ENCODE measurements at regions not wholly inside any gene's neighbourhood (a gene's known extent, or its start where the extent isn't known, plus 50 kb on each side); places are given as distances from the start of the nearest gene placed in this dataset.

GRCh38 chr3:157785102-157785826 is 282.0 kb upstream of the VEPH1 start:
- Histone ChIP-seq H3K27me3 (no peaks in the 10 kb centered on the region), H3K36me3 (no peaks in the 10 kb centered on the region), H3K27ac (no peak overlapping the region), H3K4me1 (no peaks in the 10 kb centered on the region), H3K9me3 (peaks cover 0 to under 1% (median 0%) of the 10 kb centered on the region in 12 donors), H3K4me3 (no peak overlapping the region)
- TF ChIP-seq, protein P1, sequence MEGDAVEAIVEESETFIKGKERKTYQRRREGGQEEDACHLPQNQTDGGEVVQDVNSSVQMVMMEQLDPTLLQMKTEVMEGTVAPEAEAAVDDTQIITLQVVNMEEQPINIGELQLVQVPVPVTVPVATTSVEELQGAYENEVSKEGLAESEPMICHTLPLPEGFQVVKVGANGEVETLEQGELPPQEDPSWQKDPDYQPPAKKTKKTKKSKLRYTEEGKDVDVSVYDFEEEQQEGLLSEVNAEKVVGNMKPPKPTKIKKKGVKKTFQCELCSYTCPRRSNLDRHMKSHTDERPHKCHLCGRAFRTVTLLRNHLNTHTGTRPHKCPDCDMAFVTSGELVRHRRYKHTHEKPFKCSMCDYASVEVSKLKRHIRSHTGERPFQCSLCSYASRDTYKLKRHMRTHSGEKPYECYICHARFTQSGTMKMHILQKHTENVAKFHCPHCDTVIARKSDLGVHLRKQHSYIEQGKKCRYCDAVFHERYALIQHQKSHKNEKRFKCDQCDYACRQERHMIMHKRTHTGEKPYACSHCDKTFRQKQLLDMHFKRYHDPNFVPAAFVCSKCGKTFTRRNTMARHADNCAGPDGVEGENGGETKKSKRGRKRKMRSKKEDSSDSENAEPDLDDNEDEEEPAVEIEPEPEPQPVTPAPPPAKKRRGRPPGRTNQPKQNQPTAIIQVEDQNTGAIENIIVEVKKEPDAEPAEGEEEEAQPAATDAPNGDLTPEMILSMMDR (IDR thresholded peaks at IDR 0.05), result no peak
- no peak for TF ChIP-seq POLR2A (IDR thresholded peaks at IDR 0.05)
- WGBS, 4 donors, result 55 to 61% (median 60%) methylated on average over 6 of the region's 6 CpGs
- intact Hi-C loops (cut with DNase I), result no loop called here
- ATAC-seq (no peak), DNase-seq (no peak)

DNA sequence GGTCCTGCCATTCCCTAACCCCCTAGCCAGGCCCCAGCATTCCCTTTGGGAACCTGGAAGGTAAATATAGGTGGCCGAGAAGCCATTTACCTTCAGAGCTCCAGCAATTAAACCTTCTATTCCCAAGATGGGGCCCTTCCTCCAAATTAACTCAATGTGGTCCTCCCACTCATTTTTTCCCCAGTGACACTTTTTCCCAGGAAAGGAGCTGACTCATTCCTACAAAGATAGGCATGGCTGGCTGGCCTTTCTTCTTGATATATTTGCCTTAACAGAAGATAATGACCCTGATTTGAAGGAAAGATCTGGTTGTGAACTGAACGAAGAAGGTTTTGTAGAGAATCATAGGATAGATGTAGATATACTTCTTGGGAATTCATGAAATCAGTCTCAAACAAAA is 279.0 kb upstream of the VEPH1 start:
- no peaks in the 10 kb centered on the region for H3K27me3 ChIP-seq
- H3K4me3 ChIP-seq, result no peak overlapping the region
- TF ChIP-seq, protein P1 (IDR thresholded peaks at IDR 0.05), result no peak
- TF ChIP-seq POLR2A (IDR thresholded peaks at IDR 0.05), result no peak
- peaks cover 0 to 18% (median 0%) of the 10 kb centered on the region in 12 donors for H3K9me3 ChIP-seq
- H3K36me3 ChIP-seq, result no peaks in the 10 kb centered on the region
- WGBS, 4 donors, result 68 to 73% (median 71%) methylated on average over 2 of the region's 2 CpGs
- no peaks in the 10 kb centered on the region for H3K4me1 ChIP-seq
- intact Hi-C loops (cut with DNase I), result no loop called here
- no peak for ATAC-seq
- H3K27ac ChIP-seq, result no peak overlapping the region
- DNase-seq, result no peak

GRCh38 chr3:157776861-157777260 is 273.6 kb upstream of the VEPH1 start:
- TF ChIP-seq, protein P1 (IDR thresholded peaks at IDR 0.05), result no peak
- TF ChIP-seq POLR2A (IDR thresholded peaks at IDR 0.05), result no peak
- H3K4me3 ChIP-seq, result no peak overlapping the region
- WGBS, 4 donors, result 89 to 100% (median 93%) methylated on average over 2 of the region's 2 CpGs
- no peaks in the 10 kb centered on the region for H3K4me1 ChIP-seq
- intact Hi-C loops (cut with DNase I), result no loop called here
- H3K27me3 ChIP-seq, result no peaks in the 10 kb centered on the region
- peaks cover 0 to 18% (median 0%) of the 10 kb centered on the region in 12 donors for H3K9me3 ChIP-seq
- DNase-seq (no peak), ATAC-seq (no peak)
- H3K27ac ChIP-seq, result no peak overlapping the region
- no peaks in the 10 kb centered on the region for H3K36me3 ChIP-seq

DNA sequence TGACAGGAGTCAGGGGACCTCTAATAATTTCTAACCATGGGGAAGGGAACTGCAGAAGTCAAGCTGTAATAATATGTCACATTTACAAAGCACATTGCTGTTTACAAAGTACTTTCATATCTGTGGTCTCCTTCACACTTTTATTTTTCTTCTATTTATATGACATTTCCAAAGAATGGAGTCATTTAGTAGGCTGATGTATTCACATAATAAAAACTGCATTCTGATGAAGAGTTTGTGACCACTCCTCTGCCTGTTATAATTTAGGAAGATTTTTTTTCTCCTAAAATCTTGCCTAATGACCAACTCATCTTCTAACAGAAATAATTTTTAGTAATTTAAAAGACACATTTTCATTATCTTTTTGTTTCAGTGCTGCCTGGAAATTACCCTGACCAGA is 272.2 kb upstream of the VEPH1 start:
- no peak for TF ChIP-seq POLR2A (IDR thresholded peaks at IDR 0.05)
- TF ChIP-seq, protein P1 (IDR thresholded peaks at IDR 0.05), result no peak
- intact Hi-C loops (cut with DNase I), result no loop called here
- Histone ChIP-seq H3K27me3 (no peaks in the 10 kb centered on the region), H3K36me3 (no peaks in the 10 kb centered on the region), H3K9me3 (peaks cover 0 to 18% (median 0%) of the 10 kb centered on the region in 12 donors), H3K4me3 (no peak overlapping the region), H3K27ac (no peak overlapping the region), H3K4me1 (no peaks in the 10 kb centered on the region)
- ATAC-seq, result no peak
- DNase-seq, result no peak
